Astrocyte of the hippocampus (primary cell): ENCODE measurements at regions not wholly inside any gene's neighbourhood (a gene's known extent, or its start where the extent isn't known, plus 50 kb on each side); places are given as distances from the start of the nearest gene placed in this dataset.

ENCODE experiments used
- DNase-seq: peaks from one replicate; pipeline ENCODE4 v3.0.0; 2011; ENCODE audit warnings: low read depth, low spot score

DNA sequence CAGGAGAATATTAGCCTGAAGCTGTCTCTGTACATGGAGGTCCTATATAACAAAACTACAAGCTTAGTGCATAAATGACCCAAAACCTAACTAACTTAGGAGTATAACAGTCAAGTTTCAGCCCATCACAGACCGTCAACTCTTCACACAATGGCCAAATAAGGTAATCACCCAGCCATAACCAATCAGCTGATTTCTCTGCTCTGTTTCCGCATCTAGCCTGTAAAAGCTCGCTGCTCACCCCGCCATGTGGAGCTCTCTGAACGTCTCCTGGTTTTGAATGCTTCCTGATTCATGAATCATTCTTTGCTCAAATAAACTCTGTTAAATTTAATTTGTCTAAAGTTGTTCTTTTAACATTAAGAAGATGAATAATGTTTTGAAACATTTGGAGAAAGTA is 593.6 kb downstream of the TMX3 start:
- no peak for DNase-seq

DNA sequence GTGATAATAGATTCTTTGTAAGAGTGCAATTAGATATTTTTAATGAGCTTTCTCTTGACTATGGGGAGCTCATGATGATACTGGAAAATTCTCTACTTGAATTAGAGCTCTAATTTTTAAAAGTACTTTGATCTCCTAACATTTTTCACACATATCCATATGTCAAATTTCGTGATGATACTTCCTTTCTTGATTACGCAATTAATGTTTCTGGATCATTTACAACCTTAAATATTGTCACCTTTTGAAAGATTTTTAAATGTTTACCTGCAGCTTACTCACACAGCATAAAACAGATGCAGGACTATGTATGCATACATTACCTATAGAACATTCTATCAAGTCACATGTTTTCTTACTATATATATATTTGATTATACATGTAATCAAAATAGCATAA is 598.5 kb upstream of the DSEL start:
- no peak for DNase-seq

DNA sequence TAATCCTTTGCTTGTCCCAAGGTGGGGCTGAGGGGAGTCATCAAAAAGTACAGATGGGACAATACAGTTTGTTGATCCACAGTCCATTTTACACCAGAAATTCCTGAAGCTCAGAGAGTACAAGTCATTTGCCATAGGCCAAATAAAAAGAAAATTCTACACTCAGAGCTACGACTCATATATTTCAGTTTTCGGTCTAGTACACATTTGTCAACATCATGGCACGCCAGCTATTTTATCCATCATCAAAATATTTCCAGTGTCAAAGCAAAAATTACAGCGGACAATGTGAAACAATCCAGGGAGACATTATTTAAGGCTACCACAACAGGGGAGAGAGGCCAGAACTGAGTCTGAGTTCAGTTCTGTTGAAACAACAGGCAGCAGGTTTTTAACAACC is 587.5 kb upstream of the DSEL start:
- DNase-seq: peak; percentile 63

DNA sequence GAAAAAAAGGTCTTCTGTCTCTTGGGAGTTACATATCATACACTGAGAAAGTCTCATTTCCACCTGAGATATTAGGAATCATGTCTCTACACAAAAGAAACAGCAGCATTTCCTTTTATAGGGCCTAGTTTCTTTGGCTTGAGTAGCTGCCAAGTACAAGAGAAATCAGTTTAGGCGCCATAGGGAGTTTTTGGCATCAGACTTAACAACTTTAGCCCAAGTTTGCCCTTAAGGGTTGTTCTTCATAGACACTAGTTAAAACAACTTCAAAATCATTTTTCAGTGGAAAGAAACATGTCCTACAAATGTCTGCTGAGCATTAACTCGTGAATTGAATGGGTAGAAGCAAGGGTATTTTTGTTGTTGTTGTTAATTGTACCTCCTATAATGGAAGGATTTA is 587.0 kb upstream of the DSEL start:
- DNase-seq: peak; percentile 10

DNA sequence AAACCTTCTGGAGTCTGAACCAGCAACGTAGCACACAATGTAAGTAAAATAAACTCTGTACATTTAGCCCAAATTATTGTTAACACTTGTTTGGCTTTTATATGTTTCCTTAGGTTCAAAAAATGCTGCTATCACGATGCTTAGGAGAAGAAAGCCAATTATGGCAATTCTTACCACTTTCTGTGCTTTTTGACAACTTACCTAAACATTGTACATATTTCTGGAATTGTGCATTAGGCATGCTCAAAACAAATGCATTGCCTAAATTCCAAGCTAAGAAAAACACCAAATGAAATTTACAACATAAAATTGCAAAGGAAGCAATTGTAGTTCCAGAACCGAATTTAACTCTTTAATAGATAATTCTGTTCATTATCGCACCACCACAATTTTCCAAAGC is 585.6 kb upstream of the DSEL start:
- DNase-seq: no peak

DNA sequence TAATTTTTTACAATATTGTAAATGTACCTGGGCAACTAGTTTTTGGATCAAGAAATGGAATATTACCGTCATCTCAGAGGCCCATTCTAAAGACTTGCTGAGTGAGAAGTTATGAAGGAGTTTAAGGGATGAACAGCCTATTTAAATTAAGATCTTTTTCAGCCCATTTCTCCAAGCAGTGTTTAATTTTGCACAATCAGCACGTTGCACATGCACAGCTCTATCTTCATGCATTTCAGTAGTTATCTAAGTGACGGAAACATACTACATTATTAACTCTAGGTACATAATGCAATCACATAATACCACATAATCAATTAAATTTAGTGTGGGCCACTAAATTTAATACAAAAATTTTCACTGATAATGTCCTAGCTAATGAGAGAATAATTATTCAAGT is 582.1 kb upstream of the DSEL start:
- DNase-seq: no peak

DNA sequence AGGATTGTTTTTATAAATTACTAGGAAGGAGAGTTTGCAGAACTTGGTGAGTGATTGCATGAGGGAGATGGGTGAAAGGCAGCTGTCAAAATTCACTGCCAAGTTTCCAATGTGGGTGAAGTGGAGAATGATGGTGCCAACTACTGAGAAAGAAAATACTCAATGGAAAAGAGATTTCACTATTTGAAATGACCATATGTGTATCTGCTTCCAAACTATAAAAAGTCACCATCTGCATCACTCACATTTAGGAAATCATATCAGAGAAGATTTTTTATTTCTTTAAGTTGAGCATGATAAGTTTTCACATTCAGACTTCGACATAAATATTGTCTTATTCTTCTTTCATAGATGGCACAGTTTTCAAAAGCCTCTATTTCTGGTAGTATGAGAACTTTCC is 570.0 kb upstream of the DSEL start:
- no peak for DNase-seq

DNA sequence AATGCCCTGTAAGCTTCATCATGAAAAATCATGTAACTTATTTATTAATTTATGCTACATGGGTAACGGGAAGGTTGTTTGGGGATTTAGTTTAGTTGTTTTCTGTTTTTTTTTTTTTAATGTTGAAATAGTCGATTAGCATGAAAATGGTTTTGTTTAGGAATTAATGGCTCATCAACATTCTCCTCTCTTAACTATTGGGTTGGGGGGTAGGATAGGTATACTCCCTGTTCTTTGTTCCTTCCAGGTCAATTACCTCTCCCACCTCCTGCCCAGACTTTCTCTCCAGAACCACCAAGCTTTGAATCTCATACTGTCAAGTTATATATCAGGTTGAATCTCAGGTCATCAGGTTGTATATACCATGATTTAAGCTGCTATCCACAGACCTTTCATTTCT is 568.7 kb upstream of the DSEL start:
- DNase-seq: no peak

DNA sequence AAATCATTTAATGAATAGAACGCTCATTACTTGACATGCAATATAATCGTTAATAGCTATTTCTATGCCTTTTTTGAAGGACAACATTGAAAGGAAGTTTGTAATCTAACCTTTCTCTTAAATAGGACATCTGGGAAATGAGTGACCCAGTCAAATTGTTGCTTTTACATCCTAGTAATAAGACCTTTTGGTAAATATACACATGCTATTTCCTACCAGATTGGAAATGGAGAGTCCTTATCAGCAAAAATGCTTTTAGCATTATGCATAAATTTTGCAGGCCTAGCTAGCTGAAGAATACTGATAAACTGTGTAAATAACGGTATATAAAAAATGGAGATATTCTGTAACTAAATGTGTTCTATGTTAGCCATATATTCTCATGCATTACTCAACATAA is 567.3 kb upstream of the DSEL start:
- DNase-seq: peak; percentile 12

DNA sequence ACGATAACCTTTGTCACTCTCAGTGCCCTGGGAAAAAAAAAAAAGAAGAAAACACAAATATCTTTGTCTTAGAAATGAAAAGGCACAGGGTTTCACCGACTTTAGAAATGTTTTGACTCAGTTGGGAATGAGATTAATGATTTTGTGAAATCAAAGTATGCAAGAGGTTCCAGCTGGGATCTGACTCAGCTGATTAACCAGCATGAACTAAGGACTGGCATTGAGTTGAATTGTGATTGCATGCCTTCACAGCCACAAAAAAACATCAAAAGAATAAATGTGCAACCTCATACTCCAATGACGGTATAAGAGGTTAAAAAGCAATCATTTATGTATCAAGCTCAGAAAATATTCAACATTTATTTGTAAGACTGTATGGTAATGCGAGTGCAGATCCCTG is 566.6 kb upstream of the DSEL start:
- peak; percentile 93 for DNase-seq

DNA sequence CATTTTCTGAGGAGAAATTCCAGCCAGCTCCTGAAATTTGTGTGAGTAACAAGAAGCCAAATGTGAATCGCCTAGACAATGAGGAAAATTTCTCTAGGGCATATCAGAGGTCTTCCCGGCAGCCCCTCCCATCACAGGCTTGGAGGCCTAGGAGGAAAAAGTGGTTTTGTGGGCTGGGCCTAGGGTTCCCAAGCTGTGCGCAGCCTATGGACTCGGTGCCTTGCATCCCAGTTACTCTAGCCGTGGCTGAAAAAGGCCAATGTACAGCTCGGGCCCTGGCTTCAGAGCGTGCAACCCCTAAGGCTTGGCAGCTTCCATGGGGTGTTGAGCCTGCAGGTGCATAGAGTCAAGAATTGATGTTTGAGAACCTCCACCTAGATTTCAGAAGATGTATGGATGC is 556.2 kb upstream of the DSEL start:
- no peak for DNase-seq

DNA sequence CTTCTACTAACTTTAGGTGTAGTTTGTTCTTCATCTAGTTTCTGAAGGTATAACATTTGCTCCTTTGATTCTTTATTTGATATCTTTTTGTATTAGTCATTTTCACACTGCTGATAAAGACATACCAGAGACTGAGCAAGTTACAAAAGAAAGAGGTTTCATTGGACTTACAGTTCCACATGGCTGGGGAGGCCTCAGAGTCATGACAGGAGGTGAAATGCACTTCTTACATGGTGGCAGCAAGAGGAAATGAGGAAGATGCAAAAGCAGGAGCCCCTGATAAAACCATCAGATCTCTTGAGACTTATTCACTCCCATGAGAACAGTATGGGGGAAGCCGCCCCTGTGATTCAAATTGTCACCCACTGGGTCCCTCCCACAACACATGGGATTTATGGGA is 544.4 kb upstream of the DSEL start:
- DNase-seq: no peak

DNA sequence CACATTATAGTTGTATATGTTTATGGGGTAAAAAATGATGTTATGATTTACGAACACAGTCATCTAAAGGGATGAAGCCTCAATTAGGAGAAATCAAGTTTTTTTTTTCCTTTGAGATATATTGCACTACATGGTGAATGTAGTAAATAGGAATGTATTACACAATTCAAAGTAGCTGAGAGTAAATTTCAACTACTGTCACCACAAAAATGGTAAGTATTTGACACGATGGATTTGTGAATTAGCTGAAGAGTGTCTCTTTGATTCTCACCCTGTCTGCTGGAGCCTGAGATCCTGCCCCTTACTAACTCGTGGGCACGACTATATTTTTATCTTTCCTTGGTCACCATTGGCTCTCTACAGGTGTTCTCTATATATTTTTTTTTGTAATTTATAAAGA is 540.4 kb upstream of the DSEL start:
- DNase-seq: peak; percentile 18

DNA sequence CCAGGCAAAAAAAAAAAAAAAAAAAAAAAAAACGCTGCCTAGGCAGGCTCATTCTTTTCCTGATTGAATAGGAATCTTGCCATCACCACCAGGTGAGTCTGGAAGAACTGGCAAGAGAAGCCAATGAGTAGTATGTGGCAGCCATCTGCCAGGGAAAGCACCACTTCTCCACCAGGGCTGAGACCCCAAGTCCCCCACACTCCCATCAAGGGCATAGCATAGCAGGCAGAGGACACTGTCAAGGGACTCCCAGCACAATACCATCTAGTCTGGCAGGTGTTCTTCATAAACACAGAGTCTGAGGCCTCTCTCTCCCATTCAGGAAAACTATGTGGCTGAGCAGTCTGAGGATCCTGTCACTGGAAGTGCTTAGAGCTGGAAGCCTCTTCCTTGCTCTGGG is 538.1 kb upstream of the DSEL start:
- no peak for DNase-seq

DNA sequence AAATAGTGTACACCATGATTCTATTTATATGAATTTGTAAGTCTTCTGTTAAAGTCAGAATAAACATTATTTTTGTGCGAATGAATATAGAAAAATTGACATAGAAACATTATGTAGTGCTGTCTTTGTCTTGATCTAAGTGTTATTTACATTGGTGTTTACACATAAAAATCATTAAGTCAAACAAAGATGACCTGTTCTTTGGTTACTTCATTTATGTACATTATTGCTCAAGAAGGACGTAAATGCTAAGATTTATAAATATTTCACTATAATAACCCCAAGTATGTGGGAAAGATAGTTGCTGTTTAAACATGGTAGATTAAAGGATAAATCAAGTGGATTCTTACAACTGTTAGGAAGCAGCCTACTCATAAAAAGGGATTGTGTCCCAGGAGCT is 536.8 kb upstream of the DSEL start:
- no peak for DNase-seq

DNA sequence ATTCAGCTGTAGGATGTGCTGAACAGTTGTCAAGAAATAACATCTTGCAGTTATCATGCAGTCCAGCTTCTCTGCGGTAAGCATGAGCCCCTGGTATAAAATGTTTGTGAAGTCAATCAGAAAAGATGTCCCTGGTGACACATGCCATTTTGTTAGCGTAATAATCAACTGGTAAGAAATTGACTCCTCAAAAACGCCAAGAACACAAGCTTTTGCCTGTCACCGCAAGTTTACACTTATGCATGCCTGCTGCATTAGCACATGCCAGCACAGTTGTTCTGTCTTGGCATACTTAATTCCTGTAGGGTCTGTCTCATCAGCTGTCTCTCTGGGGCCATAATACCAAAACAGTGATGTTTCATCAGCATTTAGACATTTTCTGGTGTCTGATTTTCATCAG is 524.8 kb upstream of the DSEL start:
- no peak for DNase-seq

DNA sequence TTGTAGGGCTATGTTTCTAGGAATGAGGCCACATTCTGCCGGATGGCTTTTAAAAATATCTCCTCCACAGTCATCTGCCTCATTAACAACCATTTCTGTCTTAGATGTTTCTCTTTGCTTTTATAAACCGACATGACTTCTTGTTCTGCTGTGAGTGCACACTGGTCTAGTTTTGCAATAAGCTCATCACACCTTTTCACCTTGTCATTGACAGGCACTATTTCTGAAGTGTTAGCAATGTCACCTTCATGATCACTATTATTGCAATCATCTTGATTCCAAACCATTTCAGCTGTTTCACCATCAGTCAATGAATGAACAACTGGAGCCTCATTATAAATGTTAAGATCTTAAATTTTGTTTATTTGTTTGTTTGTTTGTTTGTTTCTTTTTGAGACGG is 523.7 kb upstream of the DSEL start:
- DNase-seq: no peak

DNA sequence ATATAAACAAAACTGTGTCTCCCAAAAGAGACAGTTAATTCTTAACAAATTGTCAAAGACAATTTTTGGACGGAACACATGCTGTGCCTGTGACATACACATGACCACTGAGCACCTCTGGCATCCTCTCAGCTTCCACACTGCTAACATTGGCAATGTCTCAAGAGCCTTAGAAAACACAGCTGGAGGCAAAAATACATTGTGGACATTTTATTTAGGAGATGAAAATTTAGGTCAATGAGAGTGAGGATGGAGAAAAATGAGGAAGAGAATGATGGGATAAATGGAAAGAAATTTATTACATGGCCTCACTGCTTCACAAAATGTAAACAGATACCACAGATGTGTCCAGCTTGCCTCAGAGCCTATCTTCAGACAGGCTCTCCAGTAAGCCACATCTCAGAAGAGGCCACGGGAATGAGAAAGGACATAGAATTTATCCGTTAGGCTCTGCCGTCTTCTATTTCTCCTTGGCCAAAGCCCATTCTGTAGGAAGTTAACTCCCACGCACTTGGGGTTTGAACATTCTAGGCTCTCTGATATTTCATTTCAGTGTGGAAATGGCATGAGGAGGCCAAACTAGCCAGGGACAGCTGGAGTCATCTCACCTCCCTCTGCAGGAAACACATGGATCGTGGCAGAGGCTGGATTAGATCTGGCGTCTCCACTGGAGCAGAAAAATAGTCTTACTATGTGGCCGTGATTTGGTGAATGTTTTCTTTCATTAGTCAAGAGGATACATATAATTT is 519.4 kb upstream of the DSEL start:
- no peak for DNase-seq

DNA sequence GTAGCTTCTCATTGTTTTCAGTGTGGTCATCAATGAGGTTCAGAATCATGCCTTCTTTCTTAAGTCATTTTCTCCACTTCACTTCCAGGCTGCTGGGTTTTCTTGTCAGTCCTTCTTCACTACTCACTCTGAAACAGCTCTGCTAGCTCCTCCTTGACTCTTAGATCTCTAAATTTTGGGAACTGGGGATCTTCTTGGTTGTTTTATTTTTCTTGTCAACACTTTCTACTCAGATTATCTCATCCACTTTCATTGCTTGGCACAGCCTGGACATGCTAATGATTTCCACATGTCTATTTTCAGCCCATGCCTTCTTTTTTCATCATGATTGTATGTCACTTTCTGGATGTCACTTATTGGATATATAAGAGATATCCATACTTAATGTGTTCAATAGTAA is 517.8 kb upstream of the DSEL start:
- DNase-seq: no peak

DNA sequence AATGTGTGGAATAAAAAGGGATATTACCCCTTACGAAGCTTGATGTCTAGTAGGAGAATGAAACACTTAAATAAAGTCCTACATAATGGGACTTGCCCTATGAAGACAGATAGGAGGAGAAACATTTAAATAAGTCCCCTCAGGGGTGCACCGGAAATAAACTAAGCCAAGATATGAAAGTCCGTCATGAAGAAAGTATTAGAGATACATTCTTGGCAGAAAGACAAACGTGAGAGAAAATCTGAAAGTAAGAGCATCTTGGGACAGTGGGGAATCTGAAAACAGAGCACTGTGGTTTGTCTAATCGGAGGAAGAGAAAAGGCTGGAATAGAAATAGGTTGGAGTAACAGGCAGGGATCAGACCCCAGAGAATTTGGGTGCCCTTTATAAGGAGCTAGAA is 516.9 kb upstream of the DSEL start:
- no peak for DNase-seq

DNA sequence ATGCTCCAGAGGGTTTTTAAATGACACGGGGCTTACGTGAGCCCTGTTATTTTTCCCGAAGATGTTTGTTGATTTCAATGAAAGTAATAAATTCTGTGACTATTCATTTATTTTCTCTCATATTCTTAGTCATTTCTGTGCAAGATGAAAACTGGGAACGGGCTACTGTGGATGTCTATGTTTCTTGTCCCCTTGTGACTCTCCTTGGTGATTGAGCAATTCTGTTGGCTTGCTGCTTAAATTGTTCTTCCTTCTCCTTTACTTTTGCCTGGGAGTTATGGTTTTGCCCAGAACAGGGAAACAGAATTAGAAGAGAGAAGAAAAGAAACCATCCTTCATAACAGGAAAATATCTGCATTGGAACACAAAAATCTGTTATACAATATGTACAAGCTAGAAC is 508.2 kb upstream of the DSEL start:
- no peak for DNase-seq

DNA sequence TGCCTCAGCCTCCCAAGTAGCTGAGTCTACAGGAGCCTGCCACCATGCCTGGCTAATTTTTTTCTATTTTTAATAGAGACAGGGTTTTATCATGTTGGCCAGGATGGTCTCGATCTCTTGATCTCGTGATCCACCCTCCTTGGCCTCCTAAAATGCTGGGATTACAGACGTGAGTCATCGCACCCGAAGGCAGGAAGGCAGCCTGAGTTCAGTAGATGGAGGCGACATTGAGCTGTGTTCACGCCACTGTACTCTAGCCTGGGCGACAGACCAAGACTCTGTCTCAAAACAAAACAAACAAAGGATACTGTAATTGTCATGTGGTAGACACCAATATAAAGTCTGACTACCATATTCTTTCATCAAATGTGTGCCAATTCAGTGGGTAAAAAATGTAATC is 500.9 kb upstream of the DSEL start:
- DNase-seq: no peak

DNA sequence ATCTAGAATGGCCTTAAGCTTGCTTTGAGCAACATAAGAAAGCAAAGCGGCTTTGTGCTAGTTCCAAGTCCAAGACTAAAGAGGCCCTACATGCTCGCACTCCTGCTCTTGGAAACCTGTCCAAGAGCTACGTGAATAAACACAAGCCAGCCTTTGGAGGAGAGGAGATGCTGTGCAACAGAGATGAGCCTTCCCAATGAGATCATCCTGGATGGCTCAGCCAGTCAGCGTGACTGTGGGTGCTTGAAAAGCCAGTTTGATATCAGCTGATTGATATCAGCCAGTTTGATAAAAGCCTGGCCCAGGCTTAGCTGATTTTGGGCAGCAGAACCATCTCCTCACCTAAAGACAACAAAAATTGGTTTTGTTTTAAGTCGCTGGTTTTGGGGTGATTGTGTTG is 481.0 kb upstream of the DSEL start:
- no peak for DNase-seq

DNA sequence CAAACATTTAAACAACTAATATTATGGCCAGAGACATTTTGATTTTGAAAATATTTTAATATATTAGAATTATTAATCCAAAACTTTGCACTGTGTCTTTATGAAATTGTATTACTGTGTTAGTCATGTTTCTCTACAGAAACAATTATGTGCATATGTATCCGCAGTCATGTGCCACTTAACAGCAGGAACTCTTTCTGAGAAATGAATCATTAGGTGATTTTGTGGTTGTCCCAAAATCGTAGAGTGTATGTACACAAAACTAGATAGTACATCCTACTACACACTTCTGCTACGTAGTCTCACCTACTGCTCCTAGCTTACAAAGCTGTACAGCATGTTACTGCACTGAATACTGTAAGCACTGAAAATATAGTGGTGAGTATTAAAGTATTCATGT is 479.2 kb upstream of the DSEL start:
- no peak for DNase-seq
